OCI-LY1 (cell line): ENCODE measurements at regions not wholly inside any gene's neighbourhood (a gene's known extent, or its start where the extent isn't known, plus 50 kb on each side); places are given as distances from the start of the nearest gene placed in this dataset.

ENCODE experiments used
- CTCF ChIP-seq: fragments of 200-600 bp; sonication (generic), shearing (Covaris generic); IDR thresholded peaks from 2 replicates; pipeline ENCODE4 v1.5.1; 2017; ENCODE audit warnings: mild to moderate bottlenecking, antibody characterized with exemption, low read length, moderate library complexity, mixed read lengths
- EZH2 ChIP-seq: fragments of 200-600 bp; sonication (generic), shearing (Covaris generic); IDR thresholded peaks from 2 replicates; pipeline ENCODE4 v1.8.0; 2017; ENCODE audit warnings: borderline replicate concordance, mixed run types, mild to moderate bottlenecking, antibody characterized with exemption, low read length, moderate library complexity, mixed read lengths

- TF ChIP-seq CTCF (no peak), EZH2 (no peak)
Measured at GRCh38 chr2:147003081-147003480, 841.7 kb upstream of the ACVR2A start.
